Stromal cell of bone marrow (primary cell): ENCODE measurements at regions not wholly inside any gene's neighbourhood (a gene's known extent, or its start where the extent isn't known, plus 50 kb on each side); places are given as distances from the start of the nearest gene placed in this dataset.
A peak's percentile ranks its signal among the peaks of the same experiment; 100 is the strongest.
"Not testable (repeated sequence)": the region's sequence is repeated elsewhere in the genome, so short reads cannot be mapped to it uniquely, and the experiment has no call there.

Experiments used
- DNase-seq: peaks from one replicate; pipeline ENCODE4 v3.0.0-alpha.2; 2012; ENCODE audit warnings: low read depth

- DNase-seq: no peak
Observed at GRCh38 chr3:20396335-20396734, 210.3 kb upstream of the SGO1 start.

GRCh38 chr3:20395692-20396091 is 209.7 kb upstream of the SGO1 start:
- DNase-seq: no peak

- no peak for DNase-seq
Observed at GRCh38 chr3:20394243-20394642, 208.2 kb upstream of the SGO1 start.

- DNase-seq: no peak
Observed at GRCh38 chr3:20391644-20392043, 205.6 kb upstream of the SGO1 start.

- DNase-seq: no peak
Observed at GRCh38 chr3:20388971-20389370, 203.0 kb upstream of the SGO1 start.

GRCh38 chr3:20380295-20380694 is 194.3 kb upstream of the SGO1 start:
- no peak for DNase-seq

GRCh38 chr3:20378315-20378714 is 192.3 kb upstream of the SGO1 start:
- DNase-seq: no peak

GRCh38 chr3:20376665-20377217 is 190.7 kb upstream of the SGO1 start:
- no peak for DNase-seq

GRCh38 chr3:20375302-20375701 is 189.3 kb upstream of the SGO1 start:
- no peak for DNase-seq

- not testable (repeated sequence) for DNase-seq
Observed at GRCh38 chr3:20370273-20371063, 184.5 kb upstream of the SGO1 start.

GRCh38 chr3:20361000-20361399 is 175.0 kb upstream of the SGO1 start:
- no peak for DNase-seq

GRCh38 chr3:20353286-20353685 is 167.3 kb upstream of the SGO1 start:
- no peak for DNase-seq

GRCh38 chr3:20352546-20353179 is 166.7 kb upstream of the SGO1 start:
- no peak for DNase-seq

- DNase-seq: no peak
Observed at GRCh38 chr3:20350449-20350848, 164.4 kb upstream of the SGO1 start.

GRCh38 chr3:20346916-20347315 is 160.9 kb upstream of the SGO1 start:
- no peak for DNase-seq

GRCh38 chr3:20346369-20346768 is 160.4 kb upstream of the SGO1 start:
- no peak for DNase-seq

- DNase-seq: no peak
Observed at GRCh38 chr3:20344400-20344959, 158.5 kb upstream of the SGO1 start.

GRCh38 chr3:20343790-20344189 is 157.8 kb upstream of the SGO1 start:
- DNase-seq: no peak

GRCh38 chr3:20340324-20340928 is 154.4 kb upstream of the SGO1 start:
- peak; percentile 49 for DNase-seq

- no peak for DNase-seq
Observed at GRCh38 chr3:20336572-20336971, 150.6 kb upstream of the SGO1 start.

- DNase-seq: no peak
Observed at GRCh38 chr3:20334842-20335241, 148.8 kb upstream of the SGO1 start.

- no peak for DNase-seq
Observed at GRCh38 chr3:20327889-20328288, 141.9 kb upstream of the SGO1 start.

GRCh38 chr3:20326541-20326940 is 140.5 kb upstream of the SGO1 start:
- peak; percentile 13 for DNase-seq
